ENCODE measurements at regions not wholly inside any gene's neighbourhood (a gene's known extent, or its start where the extent isn't known, plus 50 kb on each side); places are given as distances from the start of the nearest gene placed in this dataset.

- POLR2A ChIA-PET (ENCODE audit: unreplicated experiment): no interaction called here
- Histone ChIP-seq H3K27me3 (ENCODE audit: low read length) (no peaks in the 10 kb centered on the region), H3K9me2 (replicated peaks; ENCODE audit: low read length) (no peaks in the 10 kb centered on the region), H3K9me3 (ENCODE audit: low read length) (no peaks in the 10 kb centered on the region), H4K20me1 (ENCODE audit: low read length) (no peaks in the 10 kb centered on the region), H3K36me3 (ENCODE audit: low read depth, low read length) (no peaks in the 10 kb centered on the region), H3K4me2 (ENCODE audit: low read length) (no peak overlapping the region), H3K79me2 (ENCODE audit: low read length) (no peaks in the 10 kb centered on the region), H3K4me1 (ENCODE audit: insufficient read depth, low read length) (no peaks in the 10 kb centered on the region), H3F3A (ENCODE audit: low read length, unreplicated experiment) (no peaks in the 10 kb centered on the region), H3K4me3 (ENCODE audit: low read length) (no peak overlapping the region), H3K9ac (ENCODE audit: low read length) (no peak overlapping the region), H3K27ac (ENCODE audit: low read length) (no peak overlapping the region), H2AFZ (ENCODE audit: low read length) (no peak overlapping the region)
- TF ChIP-seq CTCF (conservative IDR thresholded peaks at IDR 0.05; ENCODE audit: low read depth, low read length) (no peak), EZH2phosphoT487 (IDR thresholded peaks at IDR 0.05; ENCODE audit: borderline replicate concordance, low read length) (no peak), EZH2 (IDR thresholded peaks at IDR 0.05; ENCODE audit: low read length, unreplicated experiment) (no peak)
- CTCF ChIA-PET: no interaction called here
- intact Hi-C loops (cut with micrococcal nuclease): no loop called here
- no TSS peak for BruUV-seq (replicated peaks)
- DNase-seq: no peak
- no peak for ATAC-seq
Measured at GRCh38 chr5:153361735-153362409, 128.6 kb upstream of the GRIA1 start.

GRCh38 chr5:153365547-153365946, 124.9 kb upstream of the GRIA1 start:
- no peaks in the 10 kb centered on the region for H4K20me1 ChIP-seq (ENCODE audit: low read length)
- no peak overlapping the region for H3K4me2 ChIP-seq (ENCODE audit: low read length)
- no peak overlapping the region for H3K27ac ChIP-seq (ENCODE audit: low read length)
- no peak overlapping the region for H2AFZ ChIP-seq (ENCODE audit: low read length)
- DNase-seq (no peak), ATAC-seq (no peak)
- CTCF ChIA-PET: no interaction called here
- no peaks in the 10 kb centered on the region for H3F3A ChIP-seq (ENCODE audit: low read length, unreplicated experiment)
- H3K4me1 ChIP-seq (ENCODE audit: insufficient read depth, low read length): no peaks in the 10 kb centered on the region
- H3K9ac ChIP-seq (ENCODE audit: low read length): no peak overlapping the region
- no TSS peak for BruUV-seq (replicated peaks)
- intact Hi-C loops (cut with micrococcal nuclease): no loop called here
- POLR2A ChIA-PET (ENCODE audit: unreplicated experiment): no interaction called here
- H3K79me2 ChIP-seq (ENCODE audit: low read length): no peaks in the 10 kb centered on the region
- no peak overlapping the region for H3K4me3 ChIP-seq (ENCODE audit: low read length)
- TF ChIP-seq EZH2phosphoT487 (IDR thresholded peaks at IDR 0.05; ENCODE audit: borderline replicate concordance, low read length) (no peak), CTCF (conservative IDR thresholded peaks at IDR 0.05; ENCODE audit: low read depth, low read length) (no peak), EZH2 (IDR thresholded peaks at IDR 0.05; ENCODE audit: low read length, unreplicated experiment) (no peak)
- no peaks in the 10 kb centered on the region for H3K27me3 ChIP-seq (ENCODE audit: low read length)
- H3K9me3 ChIP-seq (ENCODE audit: low read length): 0 out of 2 replicates have a peak, but pooled peaks cover 3% of the 10 kb centered on the region
- no peaks in the 10 kb centered on the region for H3K9me2 ChIP-seq (replicated peaks; ENCODE audit: low read length)
- H3K36me3 ChIP-seq (ENCODE audit: low read depth, low read length): no peaks in the 10 kb centered on the region

- CTCF ChIA-PET: no interaction called here
- BruUV-seq (replicated peaks): no TSS peak
Measured at GRCh38 chr5:153367466-153367865, 123.0 kb upstream of the GRIA1 start.

More at GRCh38 chr5:153367466-153367865, 123.0 kb upstream of the GRIA1 start:
- H3K9ac ChIP-seq (ENCODE audit: low read length): no peak overlapping the region
- H3K4me3 ChIP-seq (ENCODE audit: low read length): no peak overlapping the region
- no peaks in the 10 kb centered on the region for H3F3A ChIP-seq (ENCODE audit: low read length, unreplicated experiment)
- H3K27ac ChIP-seq (ENCODE audit: low read length): no peak overlapping the region
- 0 out of 2 replicates have a peak, but pooled peaks cover 3% of the 10 kb centered on the region for H3K9me3 ChIP-seq (ENCODE audit: low read length)
- H3K4me2 ChIP-seq (ENCODE audit: low read length): no peak overlapping the region
- DNase-seq (no peak), ATAC-seq (no peak)
- no peaks in the 10 kb centered on the region for H3K4me1 ChIP-seq (ENCODE audit: insufficient read depth, low read length)
- H3K27me3 ChIP-seq (ENCODE audit: low read length): no peaks in the 10 kb centered on the region
- POLR2A ChIA-PET (ENCODE audit: unreplicated experiment): no interaction called here
- H4K20me1 ChIP-seq (ENCODE audit: low read length): no peaks in the 10 kb centered on the region
- H3K79me2 ChIP-seq (ENCODE audit: low read length): no peaks in the 10 kb centered on the region
- TF ChIP-seq EZH2phosphoT487 (IDR thresholded peaks at IDR 0.05; ENCODE audit: borderline replicate concordance, low read length) (no peak), CTCF (conservative IDR thresholded peaks at IDR 0.05; ENCODE audit: low read depth, low read length) (no peak), EZH2 (IDR thresholded peaks at IDR 0.05; ENCODE audit: low read length, unreplicated experiment) (no peak)
- no peaks in the 10 kb centered on the region for H3K9me2 ChIP-seq (replicated peaks; ENCODE audit: low read length)
- no peak overlapping the region for H2AFZ ChIP-seq (ENCODE audit: low read length)
- intact Hi-C loops (cut with micrococcal nuclease): no loop called here
- H3K36me3 ChIP-seq (ENCODE audit: low read depth, low read length): no peaks in the 10 kb centered on the region
